ENCODE measurements at regions not wholly inside any gene's neighbourhood (a gene's known extent, or its start where the extent isn't known, plus 50 kb on each side); places are given as distances from the start of the nearest gene placed in this dataset.

DNA sequence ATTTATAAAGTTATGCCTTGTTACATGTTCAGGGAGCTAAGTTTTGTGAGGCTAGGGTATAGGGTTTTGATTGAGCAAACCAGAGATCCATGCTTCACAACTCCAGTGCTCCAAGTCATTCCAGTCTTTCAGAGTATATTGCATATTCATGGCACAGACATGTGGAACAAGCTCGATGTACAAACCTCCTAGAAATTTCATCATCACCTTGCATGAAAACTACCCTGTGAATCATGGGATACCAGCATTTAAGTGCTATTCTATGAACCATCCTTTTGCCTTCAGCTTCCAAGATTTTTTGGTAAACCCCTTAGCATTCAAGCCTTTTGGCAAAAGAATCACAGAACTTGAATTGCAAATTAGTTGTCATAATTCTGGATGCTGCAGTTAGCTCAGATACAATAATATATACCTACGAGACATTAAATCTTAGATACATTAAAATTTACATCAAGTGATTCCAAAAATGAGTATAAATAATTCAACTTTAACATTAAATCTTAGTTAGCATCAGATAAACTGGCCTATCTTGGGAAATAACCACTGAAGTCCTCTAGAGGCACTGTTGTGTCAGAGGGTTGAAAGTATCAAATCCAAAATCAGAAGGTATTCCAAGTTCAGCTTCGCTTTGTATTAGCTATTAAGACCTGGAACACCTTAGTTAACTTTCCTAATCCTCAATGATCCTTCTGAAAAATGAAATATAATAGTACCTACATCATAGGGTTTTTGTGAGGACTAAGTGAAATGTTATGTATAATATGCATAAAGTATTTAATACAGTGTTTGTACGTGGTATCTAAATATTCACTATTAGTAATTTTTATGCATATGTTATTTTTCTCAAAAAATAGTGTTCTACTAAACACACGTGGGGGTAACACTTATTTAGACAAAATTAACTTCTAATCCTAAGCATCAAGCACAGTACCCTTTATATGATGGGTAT is 55.5 kb upstream of the CABCOCO1 start:
- intact Hi-C loops (cut with micrococcal nuclease), result no loop called here
- POLR2A ChIA-PET (ENCODE audit: unreplicated experiment), result no interaction called here
- no CpG with 5 or more reads among the region's 5 CpGs for WGBS, 2 experiments (ENCODE audit: extremely low coverage in 2 of 2, insufficient read length in 1 of 2)

More for the DNA sequence above, 55.5 kb upstream of the CABCOCO1 start:
- no peak overlapping the region for H2BK15ac ChIP-seq (ENCODE audit: low read depth, low read length)
- no peaks in the 10 kb centered on the region for H3K9me1 ChIP-seq (ENCODE audit: insufficient read depth, low read length)
- in situ Hi-C loops (cut with MboI; ENCODE audit: low sequenced_read_pairs), result no loop called here
- H2AK9ac ChIP-seq (replicated peaks; ENCODE audit: low read depth, low read length, poor library complexity), result no peak overlapping the region
- H2BK120ac ChIP-seq (ENCODE audit: low read depth, low read length), result no peak overlapping the region
- ATAC-seq (ENCODE audit: low read depth) (no peak), DNase-seq (no peak)
- no peak overlapping the region for H3K56ac ChIP-seq (ENCODE audit: extremely low read depth, insufficient read depth, low read length)
- H2AK5ac ChIP-seq (ENCODE audit: low read depth, low read length), result no peak overlapping the region
- no peaks in the 10 kb centered on the region for H3K79me1 ChIP-seq (ENCODE audit: low read depth in 1 of 2, low read length in 2 of 2)
- no peaks in the 10 kb centered on the region for H3K36me3 ChIP-seq (ENCODE audit: control insufficient read depth, insufficient read depth, low read length)
- no peak overlapping the region; the same call in 1 of the 2 replicates for H3K18ac ChIP-seq (ENCODE audit: low read depth, low read length)
- H4K20me1 ChIP-seq (ENCODE audit: insufficient read depth, low read length), result no peaks in the 10 kb centered on the region
- no peaks in the 10 kb centered on the region for H3K9me3 ChIP-seq (ENCODE audit: control insufficient read depth, insufficient read depth, low read length)
- no peak overlapping the region for H3K23ac ChIP-seq (ENCODE audit: low read depth, low read length)
- BruUV-seq (replicated peaks), result no TSS peak
- no peak overlapping the region for H2BK20ac ChIP-seq (ENCODE audit: low read depth, low read length)
- H3K4ac ChIP-seq (ENCODE audit: low read depth, low read length), result no peak overlapping the region
- H3K27me3 ChIP-seq (ENCODE audit: control insufficient read depth, insufficient read depth, low read length), result no peaks in the 10 kb centered on the region
- no peak overlapping the region for H4K91ac ChIP-seq (ENCODE audit: insufficient read depth, low read depth, low read length)
- no peak overlapping the region for H3K9ac ChIP-seq (ENCODE audit: low read depth, low read length)
- TF ChIP-seq MAZ (IDR thresholded peaks at IDR 0.05; ENCODE audit: borderline replicate concordance, low read depth, low read length), result no peak
- TF ChIP-seq MAFK (IDR thresholded peaks at IDR 0.05; ENCODE audit: low read depth, low read length), result no peak
- TF ChIP-seq CEBPB (IDR thresholded peaks at IDR 0.05; ENCODE audit: low read depth, low read length), result 0 out of 2 replicates have a peak, but pooled peaks have one; percentile 2
- TF ChIP-seq RFX5 (IDR thresholded peaks at IDR 0.05; ENCODE audit: low read depth, low read length), result no peak
- TF ChIP-seq, protein P1, sequence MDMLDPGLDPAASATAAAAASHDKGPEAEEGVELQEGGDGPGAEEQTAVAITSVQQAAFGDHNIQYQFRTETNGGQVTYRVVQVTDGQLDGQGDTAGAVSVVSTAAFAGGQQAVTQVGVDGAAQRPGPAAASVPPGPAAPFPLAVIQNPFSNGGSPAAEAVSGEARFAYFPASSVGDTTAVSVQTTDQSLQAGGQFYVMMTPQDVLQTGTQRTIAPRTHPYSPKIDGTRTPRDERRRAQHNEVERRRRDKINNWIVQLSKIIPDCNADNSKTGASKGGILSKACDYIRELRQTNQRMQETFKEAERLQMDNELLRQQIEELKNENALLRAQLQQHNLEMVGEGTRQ (IDR thresholded peaks at IDR 0.05; ENCODE audit: low read depth, low read length), result no peak
- TF ChIP-seq BHLHE40 (IDR thresholded peaks at IDR 0.05; ENCODE audit: low read depth, low read length), result no peak
- TF ChIP-seq FOS (IDR thresholded peaks at IDR 0.05; ENCODE audit: low read depth, low read length), result no peak
- no peak for TF ChIP-seq NFE2L2 (IDR thresholded peaks at IDR 0.05; ENCODE audit: low read depth, low read length)
- TF ChIP-seq, protein P2, sequence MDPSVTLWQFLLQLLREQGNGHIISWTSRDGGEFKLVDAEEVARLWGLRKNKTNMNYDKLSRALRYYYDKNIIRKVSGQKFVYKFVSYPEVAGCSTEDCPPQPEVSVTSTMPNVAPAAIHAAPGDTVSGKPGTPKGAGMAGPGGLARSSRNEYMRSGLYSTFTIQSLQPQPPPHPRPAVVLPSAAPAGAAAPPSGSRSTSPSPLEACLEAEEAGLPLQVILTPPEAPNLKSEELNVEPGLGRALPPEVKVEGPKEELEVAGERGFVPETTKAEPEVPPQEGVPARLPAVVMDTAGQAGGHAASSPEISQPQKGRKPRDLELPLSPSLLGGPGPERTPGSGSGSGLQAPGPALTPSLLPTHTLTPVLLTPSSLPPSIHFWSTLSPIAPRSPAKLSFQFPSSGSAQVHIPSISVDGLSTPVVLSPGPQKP (IDR thresholded peaks at IDR 0.05; ENCODE audit: borderline replicate concordance, low read depth, low read length), result no peak
- TF ChIP-seq, protein P3, sequence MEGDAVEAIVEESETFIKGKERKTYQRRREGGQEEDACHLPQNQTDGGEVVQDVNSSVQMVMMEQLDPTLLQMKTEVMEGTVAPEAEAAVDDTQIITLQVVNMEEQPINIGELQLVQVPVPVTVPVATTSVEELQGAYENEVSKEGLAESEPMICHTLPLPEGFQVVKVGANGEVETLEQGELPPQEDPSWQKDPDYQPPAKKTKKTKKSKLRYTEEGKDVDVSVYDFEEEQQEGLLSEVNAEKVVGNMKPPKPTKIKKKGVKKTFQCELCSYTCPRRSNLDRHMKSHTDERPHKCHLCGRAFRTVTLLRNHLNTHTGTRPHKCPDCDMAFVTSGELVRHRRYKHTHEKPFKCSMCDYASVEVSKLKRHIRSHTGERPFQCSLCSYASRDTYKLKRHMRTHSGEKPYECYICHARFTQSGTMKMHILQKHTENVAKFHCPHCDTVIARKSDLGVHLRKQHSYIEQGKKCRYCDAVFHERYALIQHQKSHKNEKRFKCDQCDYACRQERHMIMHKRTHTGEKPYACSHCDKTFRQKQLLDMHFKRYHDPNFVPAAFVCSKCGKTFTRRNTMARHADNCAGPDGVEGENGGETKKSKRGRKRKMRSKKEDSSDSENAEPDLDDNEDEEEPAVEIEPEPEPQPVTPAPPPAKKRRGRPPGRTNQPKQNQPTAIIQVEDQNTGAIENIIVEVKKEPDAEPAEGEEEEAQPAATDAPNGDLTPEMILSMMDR (conservative IDR thresholded peaks at IDR 0.05; ENCODE audit: low read depth, low read length), result peak; percentile 42
- peak; percentile 24; the same call in 1 of the 2 replicates for TF ChIP-seq RAD21 (IDR thresholded peaks at IDR 0.05; ENCODE audit: low read length)
- no peak overlapping the region for H2BK5ac ChIP-seq (ENCODE audit: low read depth, low read length, poor library complexity, severe bottlenecking)
- CTCF ChIA-PET, result interaction anchor here (1.4 to 1.8 kb wide), 2 partner anchors 9 to 18 kb away, joined by 4 to 6 read pairs; no protein-coding TSS in a partner anchor
- dilution Hi-C loops (cut with HindIII; ENCODE audit: low sequenced_read_pairs, unreplicated experiment), result no loop called here
- H3K4me2 ChIP-seq (ENCODE audit: low read depth, low read length), result no peak overlapping the region
- H3K4me1 ChIP-seq (ENCODE audit: control insufficient read depth, insufficient read depth, low read length), result peaks cover 3% of the 10 kb centered on the region; the same call in 1 of the 2 replicates
- H4K8ac ChIP-seq (ENCODE audit: low read depth in 2 of 2, low read length in 2 of 2), result no peak overlapping the region
- no peak overlapping the region for H2AFZ ChIP-seq (replicated peaks; ENCODE audit: low read length, poor library complexity)
- H3K14ac ChIP-seq (replicated peaks; ENCODE audit: low read depth, low read length), result no peak overlapping the region
- no peak overlapping the region for H3K4me3 ChIP-seq (ENCODE audit: insufficient read depth, low read depth, low read length)
- H4K5ac ChIP-seq (ENCODE audit: low read depth, low read length), result no peak overlapping the region
- no peak overlapping the region for H3K27ac ChIP-seq (ENCODE audit: insufficient read depth, low read length)
